Suprapubic skin (tissue), 3 donors: ENCODE measurements at regions not wholly inside any gene's neighbourhood (a gene's known extent, or its start where the extent isn't known, plus 50 kb on each side); places are given as distances from the start of the nearest gene placed in this dataset.

Experiments
- CTCF ChIP-seq, 2 donors: fragments of 200-600 bp in 1 of 2; fragments of 450-650 bp in 1 of 2; sonication (generic) in 1 of 2; IDR thresholded peaks; one replicate each; pipeline ENCODE4 v1.5.1; 2016 to 2019; ENCODE audit warnings: antibody characterized with exemption in 2 of 2, mild to moderate bottlenecking in 1 of 2, moderate library complexity in 1 of 2
- POLR2A ChIP-seq, 2 donors: fragments of 450-650 bp; IDR thresholded peaks; one replicate each; pipeline ENCODE4 v1.6.1; 2017; ENCODE audit warnings: antibody characterized with exemption in 2 of 2, mild to moderate bottlenecking in 2 of 2, moderate library complexity in 2 of 2

GRCh38 chr17:77815127-77815905 lies 143.2 kb upstream of the TNRC6C start:
- TF ChIP-seq CTCF (IDR thresholded peaks at IDR 0.05) (no peak), POLR2A (IDR thresholded peaks at IDR 0.05) (no peak)
